NCI-H128 (cell line): ENCODE measurements at regions not wholly inside any gene's neighbourhood (a gene's known extent, or its start where the extent isn't known, plus 50 kb on each side); places are given as distances from the start of the nearest gene placed in this dataset.

Experiments
- DNase-seq: peaks from one replicate; lab custom pipeline; 2025; ENCODE audit not compliant: unreplicated experiment; lab: John Stamatoyannopoulos, UW

- no peak for DNase-seq
Observed at GRCh38 chr1:243917177-243917862, 67.3 kb upstream of the AKT3 start.

- DNase-seq: no peak
Observed at GRCh38 chr1:243916160-243916559, 66.1 kb upstream of the AKT3 start.

- no peak for DNase-seq
Observed at GRCh38 chr1:243912347-243912746, 62.3 kb upstream of the AKT3 start.

- DNase-seq: no peak
Observed at GRCh38 chr1:243910607-243911006, 60.6 kb upstream of the AKT3 start.

- DNase-seq: no peak
Observed at GRCh38 chr1:243903895-243904294, 53.9 kb upstream of the AKT3 start.

- DNase-seq: no peak
Observed at GRCh38 chr1:243903041-243903440, 53.0 kb upstream of the AKT3 start.

GRCh38 chr1:243902100-243902499 is 52.1 kb upstream of the AKT3 start:
- DNase-seq: no peak
